MM.1S (cell line): ENCODE measurements at regions not wholly inside any gene's neighbourhood (a gene's known extent, or its start where the extent isn't known, plus 50 kb on each side); places are given as distances from the start of the nearest gene placed in this dataset.

Source experiments
- DNase-seq: peaks from one replicate; pipeline ENCODE4 v3.0.0-alpha.2; 2015
- H2AFZ ChIP-seq: fragments of 300-600 bp; sonication (generic); 2 replicates; pipeline ENCODE4 v1.6.0; 2016; ENCODE audit warnings: antibody characterized with exemption, low read length
- H3F3A ChIP-seq: fragments of 300-600 bp; sonication (generic); 2 replicates; pipeline ENCODE4 v1.6.1; 2016; ENCODE audit warnings: mild to moderate bottlenecking, antibody characterized with exemption, low read length, moderate library complexity, mixed read lengths; ENCODE audit not compliant: insufficient read depth
- H3K27ac ChIP-seq: fragments of 300-600 bp; sonication (generic); 2 replicates; pipeline ENCODE4 v1.5.1; 2016; ENCODE audit warnings: mild to moderate bottlenecking, low read length
- H3K27me3 ChIP-seq: fragments of 300-600 bp; sonication (generic); replicated peaks from 2 replicates; pipeline ENCODE4 v1.6.0; 2016; ENCODE audit warnings: low read length; ENCODE audit not compliant: insufficient read depth
- H3K36me3 ChIP-seq: fragments of 300-600 bp; sonication (generic); replicated peaks from 2 replicates; pipeline ENCODE4 v1.6.1; 2016; ENCODE audit warnings: mild to moderate bottlenecking, low read length, mixed read lengths; ENCODE audit not compliant: insufficient read depth
- H3K4me1 ChIP-seq: fragments of 300-600 bp; sonication (generic); 2 replicates; pipeline ENCODE4 v1.6.1; 2016; ENCODE audit warnings: low read length, mixed read lengths
- H3K4me2 ChIP-seq: fragments of 300-600 bp; sonication (generic); 2 replicates; pipeline ENCODE4 v1.6.0; 2016; ENCODE audit warnings: low read depth, low read length
- H3K4me3 ChIP-seq: fragments of 300-600 bp; sonication (generic); 2 replicates; pipeline ENCODE4 v1.5.1; 2016; ENCODE audit warnings: low read length, mixed read lengths
- H3K79me2 ChIP-seq: fragments of 300-600 bp; sonication (generic); 2 replicates; pipeline ENCODE4 v1.6.1; 2016; ENCODE audit warnings: mixed run types, low read length, mixed read lengths
- H3K9ac ChIP-seq: fragments of 300-600 bp; sonication (generic); 2 replicates; pipeline ENCODE4 v1.6.1; 2016; ENCODE audit warnings: low read length, mixed read lengths
- H3K9me2 ChIP-seq: fragments of 300-600 bp; sonication (generic); replicated peaks from 2 replicates; pipeline ENCODE4 v1.6.1; 2016; ENCODE audit warnings: mild to moderate bottlenecking, low read length, mixed read lengths; ENCODE audit not compliant: insufficient read depth
- H3K9me3 ChIP-seq: fragments of 300-600 bp; sonication (generic); replicated peaks from 2 replicates; pipeline ENCODE4 v1.6.1; 2016; ENCODE audit warnings: mild to moderate bottlenecking, low read length, mixed read lengths; ENCODE audit not compliant: insufficient read depth
- H4K20me1 ChIP-seq: fragments of 300-600 bp; sonication (generic); 2 replicates; pipeline ENCODE4 v1.6.1; 2016; ENCODE audit warnings: mild to moderate bottlenecking, low read length, moderate library complexity, mixed read lengths; ENCODE audit not compliant: insufficient read depth
- EZH2 ChIP-seq: fragments of 300-600 bp; sonication (generic); optimal IDR thresholded peaks from 2 replicates; pipeline ENCODE3; 2017; ENCODE audit warnings: low read depth, mild to moderate bottlenecking, antibody characterized with exemption, low read length, mixed read lengths
- EZH2phosphoT487 ChIP-seq: fragments of 300-600 bp; sonication (generic); IDR thresholded peaks from 2 replicates; pipeline ENCODE4 v1.6.1; 2018; ENCODE audit warnings: antibody characterized with exemption, low read length
- TF ChIP-seq, protein P1 (sequence below): fragments of 300-600 bp; sonication (generic); IDR thresholded peaks from 2 replicates; pipeline ENCODE4 v1.5.1; 2016; ENCODE audit warnings: antibody characterized with exemption, low read length, mixed read lengths

GRCh38 chr5:23332650-23333251 lies 174.7 kb upstream of the PRDM9 start:
- Histone ChIP-seq H3K9ac (no peak overlapping the region), H3K79me2 (no peaks in the 10 kb centered on the region), H2AFZ (no peak overlapping the region), H3K9me2 (no peaks in the 10 kb centered on the region), H3K27ac (no peak overlapping the region), H4K20me1 (no peaks in the 10 kb centered on the region), H3K36me3 (no peaks in the 10 kb centered on the region), H3F3A (no peaks in the 10 kb centered on the region), H3K4me2 (no peak overlapping the region), H3K9me3 (no peaks in the 10 kb centered on the region), H3K27me3 (no peaks in the 10 kb centered on the region), H3K4me3 (no peak overlapping the region), H3K4me1 (no peaks in the 10 kb centered on the region)
- no peak for TF ChIP-seq EZH2
- TF ChIP-seq, protein P1, sequence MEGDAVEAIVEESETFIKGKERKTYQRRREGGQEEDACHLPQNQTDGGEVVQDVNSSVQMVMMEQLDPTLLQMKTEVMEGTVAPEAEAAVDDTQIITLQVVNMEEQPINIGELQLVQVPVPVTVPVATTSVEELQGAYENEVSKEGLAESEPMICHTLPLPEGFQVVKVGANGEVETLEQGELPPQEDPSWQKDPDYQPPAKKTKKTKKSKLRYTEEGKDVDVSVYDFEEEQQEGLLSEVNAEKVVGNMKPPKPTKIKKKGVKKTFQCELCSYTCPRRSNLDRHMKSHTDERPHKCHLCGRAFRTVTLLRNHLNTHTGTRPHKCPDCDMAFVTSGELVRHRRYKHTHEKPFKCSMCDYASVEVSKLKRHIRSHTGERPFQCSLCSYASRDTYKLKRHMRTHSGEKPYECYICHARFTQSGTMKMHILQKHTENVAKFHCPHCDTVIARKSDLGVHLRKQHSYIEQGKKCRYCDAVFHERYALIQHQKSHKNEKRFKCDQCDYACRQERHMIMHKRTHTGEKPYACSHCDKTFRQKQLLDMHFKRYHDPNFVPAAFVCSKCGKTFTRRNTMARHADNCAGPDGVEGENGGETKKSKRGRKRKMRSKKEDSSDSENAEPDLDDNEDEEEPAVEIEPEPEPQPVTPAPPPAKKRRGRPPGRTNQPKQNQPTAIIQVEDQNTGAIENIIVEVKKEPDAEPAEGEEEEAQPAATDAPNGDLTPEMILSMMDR, result peak; percentile 19
- DNase-seq, result peak; percentile 19

DNA sequence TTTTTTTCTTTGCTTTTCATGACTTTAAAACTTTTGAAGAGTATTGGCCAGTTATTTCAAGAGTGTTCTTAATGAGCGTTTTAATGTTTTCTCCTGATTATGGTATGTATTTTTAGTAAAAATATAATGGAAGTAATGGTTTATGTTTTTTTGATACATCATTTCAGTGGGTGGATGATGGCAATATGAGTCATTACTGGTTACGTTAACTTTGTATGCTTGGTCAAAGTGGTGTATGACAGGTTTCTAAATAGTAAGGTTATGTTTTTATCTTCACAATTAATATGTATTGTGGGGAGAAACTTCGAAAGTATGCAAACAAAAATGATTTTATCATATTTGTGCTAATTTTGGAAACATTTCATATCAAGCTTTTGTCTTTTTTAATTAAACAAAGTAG lies 176.7 kb upstream of the PRDM9 start:
- Histone ChIP-seq H3K27me3 (no peaks in the 10 kb centered on the region), H4K20me1 (no peaks in the 10 kb centered on the region), H3K27ac (no peak overlapping the region), H3K4me3 (no peak overlapping the region), H3K4me1 (no peaks in the 10 kb centered on the region), H3F3A (no peaks in the 10 kb centered on the region), H3K4me2 (no peak overlapping the region), H3K9me3 (no peaks in the 10 kb centered on the region), H3K9me2 (no peaks in the 10 kb centered on the region), H3K36me3 (no peaks in the 10 kb centered on the region), H3K79me2 (no peaks in the 10 kb centered on the region), H2AFZ (no peak overlapping the region), H3K9ac (no peak overlapping the region)
- no peak for DNase-seq
- TF ChIP-seq EZH2phosphoT487, result no peak
- TF ChIP-seq EZH2, result no peak
- TF ChIP-seq, protein P1, result no peak

DNA sequence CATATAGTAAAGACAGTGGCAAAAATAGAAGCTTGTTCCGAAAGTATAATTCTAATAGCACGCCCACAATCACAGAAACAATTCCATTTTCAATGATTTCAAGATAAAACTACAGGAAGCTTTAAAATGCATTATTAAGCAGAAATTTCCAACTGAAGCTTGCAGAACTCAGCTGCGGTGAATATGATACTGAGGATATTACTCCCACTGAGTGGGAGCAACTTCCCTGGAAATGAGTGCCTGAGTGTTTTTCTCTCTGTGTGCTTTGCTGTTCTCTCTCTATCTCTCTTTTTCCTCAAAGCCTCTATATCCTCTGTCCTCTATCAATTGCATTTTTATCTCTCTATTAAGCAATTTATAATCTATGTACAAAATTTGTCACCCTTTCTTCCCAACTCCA lies 187.5 kb upstream of the PRDM9 start:
- H3K9me3 ChIP-seq, result no peaks in the 10 kb centered on the region
- no peak overlapping the region for H3K4me2 ChIP-seq
- no peaks in the 10 kb centered on the region for H3K79me2 ChIP-seq
- H2AFZ ChIP-seq, result no peak overlapping the region
- no peak overlapping the region for H3K9ac ChIP-seq
- H3K27me3 ChIP-seq, result no peaks in the 10 kb centered on the region
- H3K4me1 ChIP-seq, result no peaks in the 10 kb centered on the region
- H4K20me1 ChIP-seq, result no peaks in the 10 kb centered on the region
- no peak overlapping the region for H3K4me3 ChIP-seq
- H3K27ac ChIP-seq, result no peak overlapping the region
- H3K9me2 ChIP-seq, result no peaks in the 10 kb centered on the region
- no peak for TF ChIP-seq EZH2
- no peaks in the 10 kb centered on the region for H3F3A ChIP-seq
- DNase-seq, result no peak
- H3K36me3 ChIP-seq, result no peaks in the 10 kb centered on the region

- Histone ChIP-seq H3K9me2 (no peaks in the 10 kb centered on the region), H3K4me3 (no peak overlapping the region), H4K20me1 (no peaks in the 10 kb centered on the region), H3F3A (no peaks in the 10 kb centered on the region), H3K9me3 (no peaks in the 10 kb centered on the region), H2AFZ (no peak overlapping the region), H3K4me1 (no peaks in the 10 kb centered on the region), H3K27ac (no peak overlapping the region), H3K27me3 (no peaks in the 10 kb centered on the region), H3K79me2 (no peaks in the 10 kb centered on the region), H3K4me2 (no peak overlapping the region), H3K36me3 (no peaks in the 10 kb centered on the region), H3K9ac (no peak overlapping the region)
- TF ChIP-seq EZH2 (no peak), EZH2phosphoT487 (no peak)
- TF ChIP-seq, protein P1, result no peak
- no peak for DNase-seq
These were observed 188.4 kb upstream of the PRDM9 start for GRCh38 chr5:23318960-23319359.
